SH-SY5Y (cell line): ENCODE measurements at regions not wholly inside any gene's neighbourhood (a gene's known extent, or its start where the extent isn't known, plus 50 kb on each side); places are given as distances from the start of the nearest gene placed in this dataset.

Experiments used
- GATA2 ChIP-seq: IDR thresholded peaks from 2 replicates; pipeline ENCODE4 v1.6.1; 2011; ENCODE audit warnings: mild to moderate bottlenecking, low read depth, low read length
- GATA3 ChIP-seq: IDR thresholded peaks from 2 replicates; pipeline ENCODE4 v1.6.1; 2011; ENCODE audit warnings: low read depth, mild to moderate bottlenecking, low read length, moderate library complexity

DNA sequence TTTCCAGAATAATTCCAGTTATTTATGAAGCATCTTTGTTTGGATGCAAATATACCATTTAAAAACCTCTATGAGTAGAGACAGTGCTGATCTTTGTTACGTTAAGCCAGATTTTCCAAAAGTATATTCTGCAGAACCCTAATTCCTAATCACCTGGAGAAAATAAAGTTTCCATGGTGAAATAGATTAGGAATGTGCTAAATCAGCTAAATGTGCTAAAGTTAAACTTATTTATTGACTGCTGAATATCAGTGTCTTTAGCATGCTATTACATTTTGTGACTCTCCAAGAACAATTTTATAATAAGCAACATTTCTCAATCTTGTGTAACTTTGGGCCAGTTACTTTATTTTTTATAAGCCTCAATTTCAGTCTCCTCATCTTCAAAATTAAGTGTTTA is 196.3 kb upstream of the NFIA start:
- no peak for TF ChIP-seq GATA2
- no peak for TF ChIP-seq GATA3
